ENCODE measurements at regions not wholly inside any gene's neighbourhood (a gene's known extent, or its start where the extent isn't known, plus 50 kb on each side); places are given as distances from the start of the nearest gene placed in this dataset.

DNA sequence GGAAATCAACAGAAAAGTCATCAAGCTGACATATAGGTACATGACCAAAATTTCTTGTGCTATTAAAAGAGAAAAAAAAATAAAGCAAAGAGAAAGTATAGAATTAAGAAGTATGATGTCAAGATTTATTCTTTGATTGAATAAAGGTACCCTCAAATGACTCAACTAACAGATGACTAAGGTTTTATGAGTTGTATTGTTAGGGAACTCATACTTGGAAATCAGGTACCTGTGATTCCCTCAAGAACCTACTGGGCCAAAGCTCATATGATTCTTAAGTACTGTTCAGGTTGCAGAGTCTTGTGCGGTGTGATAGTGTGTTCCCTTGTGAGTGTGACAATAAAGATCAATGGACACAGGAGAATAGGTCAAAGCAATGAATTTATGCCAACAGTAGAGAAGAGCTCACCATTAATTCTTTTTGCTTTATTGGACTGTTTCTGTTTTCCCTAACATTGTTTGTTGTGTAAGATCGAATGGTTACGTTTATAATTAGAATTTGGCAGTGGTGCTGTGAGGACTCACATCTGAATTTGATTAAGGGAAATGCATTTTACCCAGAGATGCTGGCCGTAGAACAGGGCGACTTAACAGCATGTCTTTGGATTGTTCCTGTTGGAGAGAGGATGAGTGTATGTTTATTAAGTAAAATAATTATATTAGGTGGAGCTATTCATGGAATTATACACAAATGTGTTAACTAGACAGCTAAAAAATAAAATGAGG is 293.2 kb upstream of the SEMA3D start:
- TF ChIP-seq, protein P1, sequence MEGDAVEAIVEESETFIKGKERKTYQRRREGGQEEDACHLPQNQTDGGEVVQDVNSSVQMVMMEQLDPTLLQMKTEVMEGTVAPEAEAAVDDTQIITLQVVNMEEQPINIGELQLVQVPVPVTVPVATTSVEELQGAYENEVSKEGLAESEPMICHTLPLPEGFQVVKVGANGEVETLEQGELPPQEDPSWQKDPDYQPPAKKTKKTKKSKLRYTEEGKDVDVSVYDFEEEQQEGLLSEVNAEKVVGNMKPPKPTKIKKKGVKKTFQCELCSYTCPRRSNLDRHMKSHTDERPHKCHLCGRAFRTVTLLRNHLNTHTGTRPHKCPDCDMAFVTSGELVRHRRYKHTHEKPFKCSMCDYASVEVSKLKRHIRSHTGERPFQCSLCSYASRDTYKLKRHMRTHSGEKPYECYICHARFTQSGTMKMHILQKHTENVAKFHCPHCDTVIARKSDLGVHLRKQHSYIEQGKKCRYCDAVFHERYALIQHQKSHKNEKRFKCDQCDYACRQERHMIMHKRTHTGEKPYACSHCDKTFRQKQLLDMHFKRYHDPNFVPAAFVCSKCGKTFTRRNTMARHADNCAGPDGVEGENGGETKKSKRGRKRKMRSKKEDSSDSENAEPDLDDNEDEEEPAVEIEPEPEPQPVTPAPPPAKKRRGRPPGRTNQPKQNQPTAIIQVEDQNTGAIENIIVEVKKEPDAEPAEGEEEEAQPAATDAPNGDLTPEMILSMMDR (IDR thresholded peaks at IDR 0.05; ENCODE audit: low read depth, low read length): no peak
- TF ChIP-seq, protein P2, sequence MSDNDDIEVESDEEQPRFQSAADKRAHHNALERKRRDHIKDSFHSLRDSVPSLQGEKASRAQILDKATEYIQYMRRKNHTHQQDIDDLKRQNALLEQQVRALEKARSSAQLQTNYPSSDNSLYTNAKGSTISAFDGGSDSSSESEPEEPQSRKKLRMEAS (IDR thresholded peaks at IDR 0.05; ENCODE audit: low read depth, low read length): no peak
- TF ChIP-seq POLR2A (IDR thresholded peaks at IDR 0.05; ENCODE audit: extremely low read depth, insufficient read length) (no peak), MYC (IDR thresholded peaks at IDR 0.05; ENCODE audit: low read depth, low read length) (no peak)
- no peak overlapping the region for H3K4me3 ChIP-seq (ENCODE audit: low read depth, low read length)
- no peak for DNase-seq (ENCODE audit: low read depth)

DNA sequence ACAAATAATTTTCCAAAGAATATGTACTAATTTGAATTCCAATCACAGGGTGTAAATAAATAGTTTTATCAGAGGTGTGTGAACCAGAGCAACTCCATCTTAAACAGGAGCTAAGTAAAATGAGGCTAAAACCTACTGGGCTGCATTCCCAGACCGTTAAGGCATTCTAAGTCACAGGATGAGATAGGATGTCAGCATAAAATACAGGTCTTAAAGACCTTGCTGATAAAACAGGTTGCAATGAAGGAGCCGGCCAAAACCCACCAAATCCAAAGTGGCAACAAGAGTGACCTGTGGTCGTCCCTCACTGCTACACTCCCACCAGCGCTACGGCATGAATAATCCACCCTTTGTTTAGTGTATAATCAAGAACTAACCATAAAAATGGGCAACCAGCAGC is 291.7 kb upstream of the SEMA3D start:
- no peak for TF ChIP-seq MYC (IDR thresholded peaks at IDR 0.05; ENCODE audit: low read depth, low read length)
- TF ChIP-seq, protein P2 (IDR thresholded peaks at IDR 0.05; ENCODE audit: low read depth, low read length): no peak
- TF ChIP-seq POLR2A (IDR thresholded peaks at IDR 0.05; ENCODE audit: extremely low read depth, insufficient read length): no peak
- TF ChIP-seq, protein P1 (IDR thresholded peaks at IDR 0.05; ENCODE audit: low read depth, low read length): no peak
- H3K4me3 ChIP-seq (ENCODE audit: low read depth, low read length): no peak overlapping the region
- DNase-seq (ENCODE audit: low read depth): no peak

DNA sequence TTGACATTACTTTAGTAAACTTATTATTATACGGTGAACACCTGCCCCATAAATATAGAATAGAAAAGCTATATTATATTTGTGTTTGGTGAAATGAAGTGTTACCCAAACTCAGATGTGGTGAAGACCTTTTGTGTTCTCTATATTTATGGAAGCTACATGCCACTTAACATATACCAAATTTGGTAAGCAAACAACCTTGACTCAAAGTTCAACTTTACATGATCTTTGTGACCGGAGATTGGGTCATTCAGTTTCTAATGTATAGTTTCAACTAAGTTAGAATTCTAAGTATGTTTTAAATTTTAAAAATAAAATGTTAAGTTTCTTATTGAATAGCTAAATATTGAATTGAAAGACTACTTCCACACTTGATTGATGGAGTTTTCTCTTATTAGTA is 288.6 kb upstream of the SEMA3D start:
- no peak for DNase-seq (ENCODE audit: low read depth)
- no peak overlapping the region for H3K4me3 ChIP-seq (ENCODE audit: low read depth, low read length)
- TF ChIP-seq, protein P1 (IDR thresholded peaks at IDR 0.05; ENCODE audit: low read depth, low read length): no peak
- TF ChIP-seq, protein P2 (IDR thresholded peaks at IDR 0.05; ENCODE audit: low read depth, low read length): no peak
- TF ChIP-seq POLR2A (IDR thresholded peaks at IDR 0.05; ENCODE audit: extremely low read depth, insufficient read length) (no peak), MYC (IDR thresholded peaks at IDR 0.05; ENCODE audit: low read depth, low read length) (no peak)

DNA sequence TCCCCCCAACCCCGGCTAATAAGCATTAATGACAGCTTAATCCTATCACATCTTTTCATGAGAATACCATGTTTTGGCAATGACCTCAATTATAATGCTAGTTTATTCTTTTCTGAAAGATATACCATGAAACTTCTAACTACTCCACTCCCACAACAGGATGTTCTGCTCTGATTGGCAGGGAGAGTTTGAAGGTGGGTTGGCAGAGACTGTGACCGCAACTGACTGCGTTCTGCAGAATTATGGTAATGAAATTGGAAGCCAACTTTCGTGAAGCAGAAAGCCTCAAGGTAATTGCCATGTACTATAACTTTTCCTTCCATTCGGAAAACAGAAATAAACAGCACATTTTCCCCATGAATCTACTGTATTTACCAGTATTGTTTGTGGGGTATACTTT is 288.2 kb upstream of the SEMA3D start:
- DNase-seq (ENCODE audit: low read depth): no peak
- H3K4me3 ChIP-seq (ENCODE audit: low read depth, low read length): no peak overlapping the region
- TF ChIP-seq POLR2A (IDR thresholded peaks at IDR 0.05; ENCODE audit: extremely low read depth, insufficient read length): no peak

DNA sequence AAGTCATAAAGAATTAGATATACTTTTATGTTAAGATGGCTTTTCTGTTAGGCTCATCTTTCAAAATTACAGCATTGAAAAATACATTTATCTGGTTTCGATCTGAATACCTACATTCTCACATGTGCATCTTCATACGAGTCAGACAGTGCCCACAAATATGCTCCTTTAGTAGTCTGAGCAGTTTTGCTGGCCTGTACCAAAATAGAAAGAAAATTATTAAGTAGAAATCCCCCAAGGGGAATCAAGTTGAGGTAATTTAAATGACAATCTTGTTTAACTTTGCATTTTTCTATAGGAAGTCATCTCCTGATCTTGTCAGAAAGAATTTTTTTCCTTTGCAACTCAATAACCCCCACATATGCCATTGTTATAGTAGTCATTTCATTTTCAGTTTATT is 287.4 kb upstream of the SEMA3D start:
- no peak for DNase-seq (ENCODE audit: low read depth)
- no peak overlapping the region for H3K4me3 ChIP-seq (ENCODE audit: low read depth, low read length)
- no peak for TF ChIP-seq MYC (IDR thresholded peaks at IDR 0.05; ENCODE audit: low read depth, low read length)
- TF ChIP-seq, protein P1 (IDR thresholded peaks at IDR 0.05; ENCODE audit: low read depth, low read length): no peak

DNA sequence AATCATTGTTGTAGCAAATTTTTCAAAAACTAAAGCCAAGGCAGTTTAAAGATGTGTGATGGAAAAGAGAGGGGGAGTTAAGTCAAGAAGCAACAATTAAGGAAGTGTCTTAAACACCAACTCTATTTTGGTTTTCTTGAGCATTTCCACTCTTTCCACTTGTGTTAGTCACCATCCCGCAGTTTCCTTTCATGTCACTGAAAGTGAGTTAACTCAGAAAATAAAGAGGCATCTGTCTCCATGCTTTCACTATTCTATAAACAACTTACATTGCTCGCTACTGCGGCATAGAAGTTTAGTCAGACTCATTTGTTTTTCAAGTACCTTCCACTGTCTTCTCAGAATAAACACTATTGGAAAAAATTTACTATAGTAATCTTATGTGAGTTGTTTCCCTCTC is 284.9 kb upstream of the SEMA3D start:
- TF ChIP-seq, protein P2 (IDR thresholded peaks at IDR 0.05; ENCODE audit: low read depth, low read length): no peak
- TF ChIP-seq, protein P1 (IDR thresholded peaks at IDR 0.05; ENCODE audit: low read depth, low read length): no peak
- no peak for TF ChIP-seq MYC (IDR thresholded peaks at IDR 0.05; ENCODE audit: low read depth, low read length)
- TF ChIP-seq POLR2A (IDR thresholded peaks at IDR 0.05; ENCODE audit: extremely low read depth, insufficient read length): no peak
- H3K4me3 ChIP-seq (ENCODE audit: low read depth, low read length): peak overlapping the region; percentile 22
- DNase-seq (ENCODE audit: low read depth): peak; percentile 82

All from NB4 (cell line).